ENCODE measurements at regions not wholly inside any gene's neighbourhood (a gene's known extent, or its start where the extent isn't known, plus 50 kb on each side); places are given as distances from the start of the nearest gene placed in this dataset.
"Not testable (repeated sequence)": the region's sequence is repeated elsewhere in the genome, so short reads cannot be mapped to it uniquely, and the experiment has no call there.

DNA sequence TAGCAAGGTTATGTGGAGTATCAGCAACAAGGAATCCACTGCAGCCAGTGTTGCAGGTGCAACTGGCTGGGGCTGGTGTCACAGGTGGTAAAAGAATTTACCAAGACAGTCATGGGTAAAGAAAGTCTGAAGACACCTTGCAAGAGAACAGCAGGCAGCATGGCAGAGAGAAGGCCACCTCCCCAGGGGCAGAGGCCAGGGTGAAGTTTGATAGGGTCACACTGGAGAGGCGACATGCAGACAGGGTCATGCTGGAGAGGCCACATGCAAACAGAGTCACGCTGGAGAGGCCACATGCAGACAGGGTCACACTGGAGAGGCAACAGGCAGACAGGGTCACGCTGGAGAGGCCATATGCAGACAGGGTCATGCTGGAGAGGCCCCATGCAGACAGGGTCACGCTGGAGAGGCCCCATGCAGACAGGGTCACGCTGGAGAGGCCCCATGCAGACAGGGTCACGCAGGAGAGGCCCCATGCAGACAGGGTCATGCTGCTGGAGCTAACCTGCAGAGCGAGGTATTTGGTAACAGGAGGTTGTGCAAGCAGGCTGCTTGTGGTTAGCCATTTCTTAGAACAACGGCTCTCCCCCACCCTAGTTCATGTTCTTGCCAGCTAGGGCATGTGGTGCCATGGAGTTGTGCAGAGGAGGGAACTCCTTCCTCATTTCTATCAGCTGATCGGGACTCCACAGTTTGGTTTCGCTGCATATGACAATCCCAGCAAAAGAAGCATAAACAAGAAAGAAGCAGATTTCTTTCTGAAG is 188.2 kb upstream of the FOXD4L5 start:
- TF ChIP-seq, protein P1, sequence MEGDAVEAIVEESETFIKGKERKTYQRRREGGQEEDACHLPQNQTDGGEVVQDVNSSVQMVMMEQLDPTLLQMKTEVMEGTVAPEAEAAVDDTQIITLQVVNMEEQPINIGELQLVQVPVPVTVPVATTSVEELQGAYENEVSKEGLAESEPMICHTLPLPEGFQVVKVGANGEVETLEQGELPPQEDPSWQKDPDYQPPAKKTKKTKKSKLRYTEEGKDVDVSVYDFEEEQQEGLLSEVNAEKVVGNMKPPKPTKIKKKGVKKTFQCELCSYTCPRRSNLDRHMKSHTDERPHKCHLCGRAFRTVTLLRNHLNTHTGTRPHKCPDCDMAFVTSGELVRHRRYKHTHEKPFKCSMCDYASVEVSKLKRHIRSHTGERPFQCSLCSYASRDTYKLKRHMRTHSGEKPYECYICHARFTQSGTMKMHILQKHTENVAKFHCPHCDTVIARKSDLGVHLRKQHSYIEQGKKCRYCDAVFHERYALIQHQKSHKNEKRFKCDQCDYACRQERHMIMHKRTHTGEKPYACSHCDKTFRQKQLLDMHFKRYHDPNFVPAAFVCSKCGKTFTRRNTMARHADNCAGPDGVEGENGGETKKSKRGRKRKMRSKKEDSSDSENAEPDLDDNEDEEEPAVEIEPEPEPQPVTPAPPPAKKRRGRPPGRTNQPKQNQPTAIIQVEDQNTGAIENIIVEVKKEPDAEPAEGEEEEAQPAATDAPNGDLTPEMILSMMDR (IDR thresholded peaks at IDR 0.05 in 4 of 5, conservative IDR thresholded peaks at IDR 0.05 in 1 of 5), result not testable (repeated sequence)
- not testable (repeated sequence) for TF ChIP-seq POLR2A (IDR thresholded peaks at IDR 0.05)

All from gastrocnemius medialis (tissue), 4 donors.